ENCODE measurements at regions not wholly inside any gene's neighbourhood (a gene's known extent, or its start where the extent isn't known, plus 50 kb on each side); places are given as distances from the start of the nearest gene placed in this dataset.

GRCh38 chr4:111941957-111942356 is 203.3 kb upstream of the FAM241A start:
- TF ChIP-seq CTCF (IDR thresholded peaks at IDR 0.05), result no peak
- TF ChIP-seq EP300 (IDR thresholded peaks at IDR 0.05), result no peak
